Fibroblast of skin of back (primary cell): ENCODE measurements at regions not wholly inside any gene's neighbourhood (a gene's known extent, or its start where the extent isn't known, plus 50 kb on each side); places are given as distances from the start of the nearest gene placed in this dataset.
"Not testable (repeated sequence)": the region's sequence is repeated elsewhere in the genome, so short reads cannot be mapped to it uniquely, and the experiment has no call there.

Source experiments
- DNase-seq: peaks from one replicate; pipeline ENCODE4 v3.0.0-alpha.2; 2013

DNA sequence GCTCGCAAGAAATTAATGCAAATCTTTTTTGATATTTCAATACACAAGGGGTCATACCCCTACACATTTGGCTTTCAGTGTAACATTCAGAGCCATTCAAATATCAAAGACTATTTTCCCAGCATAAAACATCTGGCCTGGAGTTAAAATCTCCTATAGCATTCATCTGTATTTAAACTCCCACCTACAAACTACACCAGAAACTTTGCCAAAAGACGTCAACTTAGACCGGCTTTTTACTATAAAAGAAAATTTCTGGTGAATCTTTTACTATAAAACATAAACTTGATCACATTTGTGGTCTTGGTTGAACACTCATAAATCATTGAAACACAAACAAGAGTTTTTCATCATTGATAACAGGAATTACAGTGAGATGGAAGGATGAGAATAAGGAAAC lies 473.3 kb upstream of the DCN start:
- no peak for DNase-seq

DNA sequence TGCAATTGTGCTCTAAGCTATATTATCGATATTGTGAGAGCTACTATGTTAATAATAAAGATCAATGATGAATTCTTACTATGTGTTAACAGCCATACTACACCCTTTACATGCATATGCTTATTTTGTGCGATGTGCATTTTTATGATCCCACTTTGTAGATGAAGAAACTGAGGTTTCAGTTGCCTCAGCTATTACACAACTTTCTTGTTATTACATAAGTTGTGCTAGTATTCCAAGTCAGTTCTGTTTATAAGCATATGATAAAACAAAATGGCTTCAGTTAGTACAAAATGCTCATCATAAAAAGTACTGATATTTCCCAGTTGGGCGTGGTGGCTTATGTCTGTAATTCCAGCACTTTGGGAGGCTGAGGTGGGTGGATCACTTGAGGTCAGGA lies 471.5 kb upstream of the DCN start:
- no peak for DNase-seq

- no peak for DNase-seq
These were observed 469.1 kb upstream of the DCN start for GRCh38 chr12:91651728-91652127.

DNA sequence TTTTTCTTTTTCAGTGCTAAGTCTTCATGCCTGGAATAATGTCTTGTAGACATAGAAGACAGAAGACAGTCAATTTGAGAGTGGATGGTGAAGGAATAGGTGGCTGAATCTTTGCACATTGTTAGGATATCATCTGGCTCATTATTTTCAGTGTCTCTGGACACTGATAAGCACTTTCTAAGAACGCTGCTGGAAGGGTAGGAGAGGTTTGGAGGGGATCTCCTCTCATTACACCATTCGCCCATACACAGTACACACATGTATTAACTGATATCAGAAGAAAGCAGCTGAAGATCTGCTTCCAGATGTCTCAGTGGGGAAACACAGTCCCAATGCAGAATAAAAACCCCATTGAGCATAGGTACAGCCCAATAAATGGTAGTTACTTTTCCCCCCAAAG lies 461.1 kb upstream of the DCN start:
- no peak for DNase-seq

GRCh38 chr12:91640021-91640420 lies 457.4 kb upstream of the DCN start:
- DNase-seq = no peak

DNA sequence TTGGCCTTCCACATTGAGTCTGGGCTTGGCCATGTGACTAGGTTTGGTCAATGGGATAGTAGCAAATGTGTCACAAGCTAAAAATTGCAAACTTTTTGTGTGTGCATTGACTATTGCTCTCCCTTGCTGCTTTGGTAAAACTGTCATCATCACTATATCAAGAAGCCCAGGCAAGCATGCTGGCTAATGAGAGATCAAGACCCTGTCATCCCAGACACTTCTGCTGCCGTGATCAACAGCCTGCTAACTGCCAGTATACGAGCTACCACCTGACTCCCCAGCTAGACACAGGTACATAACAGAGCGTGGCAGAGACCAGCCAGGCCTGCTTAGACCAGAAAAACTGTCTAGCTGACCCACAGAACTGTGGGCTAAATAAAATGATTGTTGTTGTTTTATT lies 456.7 kb upstream of the DCN start:
- no peak for DNase-seq

DNA sequence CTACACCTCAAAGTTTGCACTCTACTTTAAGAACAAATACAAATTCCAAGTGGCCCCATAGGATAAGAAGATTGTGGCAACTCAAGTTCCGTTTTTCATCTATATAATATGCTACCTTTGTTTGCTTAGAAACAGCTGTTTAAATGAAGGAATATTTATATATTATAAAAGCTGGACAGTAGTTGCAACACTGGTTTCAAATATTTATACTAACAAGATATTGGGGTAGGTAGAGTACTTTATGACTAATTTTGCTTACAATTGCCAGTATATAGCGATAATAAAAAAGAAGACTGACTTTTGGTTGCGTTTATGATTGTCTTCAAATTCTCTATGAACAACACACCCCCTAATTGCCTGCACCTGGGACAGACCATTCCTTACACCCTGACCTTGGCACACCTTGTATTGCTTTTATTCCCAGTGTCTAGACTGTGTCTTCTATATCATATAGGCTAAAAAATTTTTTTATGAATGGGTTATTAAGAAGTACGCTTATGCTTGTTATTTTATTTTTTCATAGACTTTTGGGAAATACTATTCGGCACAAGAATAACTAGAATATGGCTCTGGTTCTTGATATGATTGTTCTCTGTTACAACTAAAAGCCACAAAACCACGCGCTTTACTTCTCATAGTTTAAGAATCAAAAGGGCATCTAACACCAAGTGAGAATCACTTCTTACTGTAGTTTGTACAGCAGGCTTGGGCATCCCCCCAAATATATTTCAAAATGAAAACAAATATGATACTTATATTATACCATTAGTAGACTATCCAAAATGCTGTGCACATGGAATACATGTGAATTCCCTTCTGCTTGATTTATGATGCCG lies 455.4 kb upstream of the DCN start:
- DNase-seq = no peak

GRCh38 chr12:91636721-91637120 lies 454.1 kb upstream of the DCN start:
- no peak for DNase-seq

GRCh38 chr12:91634386-91634713 lies 451.7 kb upstream of the DCN start:
- DNase-seq = not testable (repeated sequence)

DNA sequence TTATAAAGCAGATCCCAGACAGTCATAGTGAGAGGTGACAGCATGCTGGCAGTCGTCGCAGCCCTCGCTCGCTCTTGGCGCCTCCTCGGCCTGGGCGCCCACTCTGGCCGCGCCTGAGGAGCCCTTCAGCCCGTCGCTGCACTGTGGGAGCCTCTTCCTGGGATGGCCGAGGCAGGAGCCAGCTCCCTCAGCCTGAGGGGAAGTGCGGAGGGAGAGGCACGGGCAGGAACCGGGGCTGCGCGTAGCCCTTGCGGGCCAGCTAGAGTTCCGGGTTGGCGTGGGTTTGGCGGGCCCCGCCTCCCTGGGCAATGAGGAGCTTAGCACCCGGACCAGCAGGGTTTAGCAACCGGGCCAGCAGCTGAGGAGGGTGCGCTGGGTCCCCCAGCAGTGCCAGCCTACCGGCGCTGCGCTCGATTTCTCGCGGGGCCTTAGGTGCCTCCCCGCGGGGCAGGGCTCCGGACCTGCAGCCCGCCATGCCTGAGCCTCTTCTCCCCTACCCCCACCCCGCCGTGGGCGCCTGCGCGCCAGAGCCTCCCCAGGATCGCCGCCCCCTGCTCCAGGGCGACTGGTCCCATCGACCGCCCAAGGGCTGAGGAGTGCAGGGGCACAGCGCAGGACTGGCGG lies 451.2 kb upstream of the DCN start:
- no peak for DNase-seq

DNA sequence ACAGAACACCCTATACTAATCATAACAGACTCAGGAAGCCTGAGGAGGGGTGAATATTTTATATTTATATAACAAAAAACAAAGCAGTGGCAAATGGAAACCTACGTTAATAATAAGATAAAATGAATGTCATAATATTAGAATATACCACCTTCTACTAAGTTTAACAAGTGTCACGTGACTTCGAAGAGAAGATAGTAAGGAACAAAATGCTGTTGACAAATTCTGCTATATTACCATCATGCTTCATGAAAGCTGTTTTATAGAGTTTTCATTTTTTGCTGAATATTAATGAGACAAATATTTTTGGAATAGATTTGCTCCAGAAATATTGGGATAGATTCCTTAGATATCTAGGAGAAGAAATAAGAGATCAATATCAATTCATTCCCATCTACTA lies 450.6 kb upstream of the DCN start:
- DNase-seq = no peak

DNA sequence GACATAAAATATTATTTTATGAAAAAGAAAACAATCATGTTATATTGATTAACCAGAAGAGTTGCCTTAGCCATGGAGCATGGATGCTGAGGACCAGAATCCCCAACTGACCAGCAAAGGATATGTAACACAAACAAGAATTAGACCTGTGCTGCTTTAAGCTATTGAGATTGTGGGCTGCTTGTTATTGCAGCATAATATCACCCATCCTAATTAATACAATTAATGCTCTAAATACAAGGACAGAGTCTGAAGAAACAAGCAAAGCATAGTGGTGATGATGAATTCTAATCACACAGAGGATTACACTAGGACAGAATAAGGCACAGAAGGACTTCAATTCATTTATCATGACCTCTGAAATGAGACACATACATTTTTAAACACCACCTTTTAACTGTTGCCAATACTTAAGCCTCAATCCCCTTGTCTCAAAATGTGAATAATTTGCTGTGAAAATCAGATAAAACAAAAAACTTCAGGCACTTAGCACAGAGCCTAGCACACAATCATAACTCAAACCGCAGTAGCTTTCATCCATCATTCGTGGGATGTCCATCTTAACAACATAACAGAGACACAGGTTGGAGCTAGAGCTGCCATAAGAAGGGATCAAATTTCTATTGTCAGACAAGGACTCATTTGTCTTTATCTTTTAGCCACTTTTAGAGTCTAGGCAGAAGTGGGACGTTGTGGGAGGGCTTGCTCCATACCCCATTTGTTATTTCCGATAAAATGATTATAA lies 449.6 kb upstream of the DCN start:
- DNase-seq = no peak

DNA sequence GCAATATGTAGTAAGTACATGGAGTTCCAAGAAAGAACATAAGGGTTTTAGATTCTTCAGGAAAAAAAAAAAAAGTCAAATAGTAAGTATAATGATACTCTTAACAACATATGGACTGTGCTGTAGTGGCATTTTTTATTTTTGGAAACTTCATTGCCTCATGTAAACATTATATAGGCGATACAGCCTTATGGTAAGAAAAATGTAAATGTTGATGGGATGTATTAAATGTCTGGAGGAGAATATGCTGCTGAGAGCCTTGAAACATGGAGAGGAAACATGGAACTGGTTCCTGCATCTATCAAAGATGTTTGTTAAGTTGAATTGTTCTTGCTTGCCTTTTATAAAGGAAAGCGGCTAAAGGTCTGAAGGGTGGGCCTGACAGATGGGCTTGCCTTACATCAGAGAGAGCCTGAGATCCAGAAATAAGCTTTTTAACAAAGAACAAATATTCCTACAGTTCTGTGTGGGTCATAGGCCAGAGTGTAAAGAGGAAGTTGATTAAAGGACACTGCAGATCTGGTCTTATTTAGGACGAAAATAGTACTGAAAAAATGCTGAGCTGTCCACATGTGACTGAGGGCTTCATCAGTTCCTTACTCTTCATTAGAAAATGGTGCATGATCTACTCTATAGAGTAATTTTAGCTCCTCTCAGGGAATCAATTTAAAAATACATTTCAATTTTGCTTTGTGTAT lies 448.1 kb upstream of the DCN start:
- no peak for DNase-seq

DNA sequence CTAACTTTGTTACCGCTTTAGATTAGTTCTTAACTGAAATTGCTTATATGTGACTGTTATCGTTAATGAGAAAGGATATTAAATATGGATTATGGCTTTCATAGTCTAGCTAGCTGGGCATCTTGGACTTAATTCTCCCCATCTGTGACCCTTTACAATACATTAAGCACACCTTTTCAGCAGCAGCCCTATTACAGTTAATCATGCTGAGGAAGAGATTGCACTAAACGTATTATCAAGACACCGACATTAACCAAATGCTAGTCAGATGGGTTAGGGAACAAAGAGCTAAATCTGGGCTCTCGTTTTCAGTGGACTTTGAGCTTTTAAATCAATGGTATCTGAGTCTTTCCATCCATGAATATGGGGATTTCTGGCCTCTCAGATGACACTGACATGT lies 447.5 kb upstream of the DCN start:
- no peak for DNase-seq

- DNase-seq = no peak
These were observed 446.8 kb upstream of the DCN start for GRCh38 chr12:91629440-91629839.

DNA sequence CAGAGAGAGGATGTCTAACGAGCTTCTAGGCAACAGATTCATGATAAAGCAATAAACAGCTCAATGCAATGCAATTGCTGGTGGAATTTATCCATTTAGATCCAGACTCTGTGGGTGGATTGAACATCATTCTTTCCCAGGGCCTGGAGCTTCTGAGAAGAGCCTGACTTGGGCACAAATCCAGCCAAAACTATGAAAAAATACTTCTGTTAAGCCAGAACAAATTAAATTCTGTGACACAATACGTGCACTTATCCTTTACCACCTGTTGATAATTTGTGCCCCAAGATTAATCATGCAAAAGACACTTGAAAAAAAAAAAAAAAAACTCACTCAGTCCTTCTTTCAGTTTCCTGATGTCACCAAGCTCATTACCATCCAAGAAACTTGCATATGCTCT lies 446.0 kb upstream of the DCN start:
- no peak for DNase-seq

GRCh38 chr12:91627225-91627624 lies 444.6 kb upstream of the DCN start:
- DNase-seq = no peak

GRCh38 chr12:91622981-91623380 lies 440.4 kb upstream of the DCN start:
- no peak for DNase-seq

DNA sequence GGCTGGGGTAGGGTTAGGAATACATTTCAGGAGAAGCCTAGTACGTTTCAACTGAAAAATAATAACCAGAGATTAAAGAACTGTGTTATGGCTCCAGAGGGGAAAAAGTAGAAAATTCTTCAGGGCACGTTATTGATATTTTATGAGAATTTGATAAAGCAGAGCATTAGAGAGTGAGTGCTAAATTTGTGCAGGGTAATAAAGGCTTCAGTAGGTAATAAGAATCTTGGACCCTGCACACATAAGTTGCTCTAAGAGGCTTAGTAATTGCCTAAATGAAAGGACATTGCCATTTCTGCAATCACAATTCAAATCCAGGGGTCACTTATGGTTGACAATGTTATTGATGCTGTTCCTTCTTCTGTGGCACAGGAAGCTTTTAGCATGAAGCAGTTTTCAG lies 439.4 kb upstream of the DCN start:
- no peak for DNase-seq

DNA sequence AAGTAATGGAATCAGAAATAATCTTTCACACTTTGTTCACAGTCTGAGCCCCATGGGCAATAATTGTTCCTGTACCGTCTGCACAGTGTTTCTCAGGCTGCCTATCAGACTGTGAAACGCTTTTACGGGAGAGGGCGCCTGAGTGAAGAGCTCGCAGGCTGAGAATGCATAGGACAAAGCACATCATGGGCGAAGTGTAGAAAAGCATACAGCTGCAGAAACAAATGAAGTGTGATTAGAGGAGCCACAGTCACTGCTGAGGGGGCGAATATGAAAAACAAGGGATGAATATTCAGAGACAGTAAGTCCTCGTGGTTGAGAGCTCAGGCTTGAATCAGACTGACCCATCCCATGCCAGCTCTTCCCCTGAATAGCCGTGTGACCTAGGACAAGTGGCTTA lies 438.4 kb upstream of the DCN start:
- peak; percentile 11 for DNase-seq

DNA sequence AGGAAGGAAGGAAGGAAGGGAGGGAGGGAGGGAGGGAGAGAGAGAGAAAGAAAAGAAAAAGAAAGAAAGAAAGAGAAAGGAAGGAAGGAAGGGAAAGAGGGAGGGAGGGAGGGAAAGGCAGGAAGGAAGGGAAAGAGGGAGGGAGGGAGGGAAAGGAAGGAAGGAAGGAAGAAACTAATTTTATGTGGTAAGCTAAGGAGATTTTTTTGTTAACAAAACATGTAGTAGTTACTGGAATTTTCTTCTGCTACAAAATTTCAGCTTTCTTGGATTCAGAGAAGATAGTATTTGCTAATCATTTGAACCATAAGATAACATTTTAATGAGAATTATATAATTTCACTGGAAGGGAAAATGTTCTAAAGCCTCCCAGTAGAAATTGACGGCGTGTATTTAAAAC lies 437.8 kb upstream of the DCN start:
- DNase-seq = no peak

GRCh38 chr12:91618281-91618680 lies 435.7 kb upstream of the DCN start:
- no peak for DNase-seq

DNA sequence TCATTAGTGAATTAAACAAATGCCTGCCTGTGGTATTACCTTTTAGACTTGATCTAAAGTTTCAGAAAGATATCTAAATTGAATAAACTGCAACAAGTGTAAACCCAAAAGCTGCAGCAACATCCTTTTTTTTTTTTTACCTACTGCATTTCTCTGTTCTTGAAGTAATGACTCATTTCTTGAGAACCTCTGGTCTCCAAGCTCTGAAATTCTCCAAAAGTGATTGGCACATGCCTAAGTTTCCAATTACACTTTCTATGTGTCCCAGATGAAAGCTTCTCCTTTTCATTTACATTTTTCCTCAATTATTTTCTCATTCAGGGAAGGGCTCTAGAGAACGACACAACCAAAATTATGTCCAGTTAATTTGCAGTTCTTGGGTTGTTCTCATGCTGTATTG lies 435.2 kb upstream of the DCN start:
- DNase-seq = no peak
